Caki2 (cell line): ENCODE measurements at regions not wholly inside any gene's neighbourhood (a gene's known extent, or its start where the extent isn't known, plus 50 kb on each side); places are given as distances from the start of the nearest gene placed in this dataset.
"Not testable (repeated sequence)": the region's sequence is repeated elsewhere in the genome, so short reads cannot be mapped to it uniquely, and the experiment has no call there.

ENCODE experiments used
- DNase-seq: peaks from one replicate; pipeline ENCODE4 v3.0.0-alpha.2; 2015; ENCODE audit warnings: low read depth
- in situ Hi-C: cut with HindIII; loops from 2 replicates; pipeline ENCODE4 v1.10.0; 2016; ENCODE audit warnings: low sequenced_read_pairs, low pct_unique_long_range_greater_than_20kb, mixed read lengths

DNA sequence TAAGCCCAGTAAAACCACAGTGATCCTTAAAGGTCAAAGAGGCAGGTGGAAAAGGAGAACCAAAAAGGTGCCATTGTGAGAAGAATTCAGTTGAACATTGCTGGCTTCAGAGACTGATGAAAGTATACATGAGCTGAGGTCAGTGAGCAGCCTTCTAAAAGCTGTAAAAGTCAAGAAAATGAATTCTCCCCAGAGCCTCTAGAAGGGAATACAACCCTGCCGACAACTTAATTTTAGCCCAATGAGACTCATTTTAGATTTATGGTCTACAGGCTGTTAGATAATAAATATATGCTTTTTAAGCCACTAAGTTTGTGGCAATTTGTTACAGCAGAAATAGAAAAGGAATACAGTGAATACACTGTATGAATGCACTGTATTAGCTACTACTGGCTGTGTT is 911.4 kb downstream of the TRIB2 start:
- DNase-seq = no peak
- in situ Hi-C loops = no loop called here

DNA sequence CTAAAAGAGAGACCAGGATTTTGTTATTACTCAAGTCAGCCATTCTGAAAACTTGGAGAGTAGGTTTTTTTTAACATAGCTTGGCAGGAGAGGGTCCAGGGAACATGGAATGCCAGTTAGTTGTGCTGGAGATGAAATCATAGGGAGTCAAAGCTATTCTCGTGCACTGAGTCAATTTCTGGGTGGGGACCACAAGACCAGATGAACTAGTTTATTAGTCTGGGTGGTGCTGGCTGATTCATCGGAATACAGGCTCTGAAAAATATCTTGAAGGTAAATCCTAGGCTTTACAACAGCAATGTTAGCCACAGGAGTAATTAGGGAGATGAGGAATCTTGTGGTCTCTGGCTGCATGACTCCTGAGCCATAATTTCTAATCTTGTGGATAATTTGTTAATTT is 921.4 kb downstream of the TRIB2 start:
- in situ Hi-C loops = no loop called here
- no peak for DNase-seq

DNA sequence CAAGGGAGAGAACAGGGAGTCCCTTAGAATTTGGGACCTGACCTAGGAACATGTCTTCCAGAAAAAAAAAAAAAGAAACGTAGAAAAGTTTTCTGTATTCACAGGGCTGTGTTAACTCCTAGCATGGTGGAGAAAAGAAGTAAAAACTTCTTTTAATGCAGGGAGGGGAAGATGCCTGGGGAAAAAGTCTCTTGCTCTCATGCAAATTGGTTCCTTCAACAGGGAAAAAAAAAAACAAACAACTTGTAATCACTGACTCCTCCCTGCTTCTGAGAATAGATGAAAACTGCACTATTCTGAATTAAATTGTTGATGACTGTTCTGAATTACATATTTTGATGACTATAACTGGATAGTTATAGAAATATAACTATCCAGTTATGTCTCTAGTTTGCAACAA is 933.2 kb downstream of the TRIB2 start:
- DNase-seq = no peak
- in situ Hi-C loops = no loop called here

DNA sequence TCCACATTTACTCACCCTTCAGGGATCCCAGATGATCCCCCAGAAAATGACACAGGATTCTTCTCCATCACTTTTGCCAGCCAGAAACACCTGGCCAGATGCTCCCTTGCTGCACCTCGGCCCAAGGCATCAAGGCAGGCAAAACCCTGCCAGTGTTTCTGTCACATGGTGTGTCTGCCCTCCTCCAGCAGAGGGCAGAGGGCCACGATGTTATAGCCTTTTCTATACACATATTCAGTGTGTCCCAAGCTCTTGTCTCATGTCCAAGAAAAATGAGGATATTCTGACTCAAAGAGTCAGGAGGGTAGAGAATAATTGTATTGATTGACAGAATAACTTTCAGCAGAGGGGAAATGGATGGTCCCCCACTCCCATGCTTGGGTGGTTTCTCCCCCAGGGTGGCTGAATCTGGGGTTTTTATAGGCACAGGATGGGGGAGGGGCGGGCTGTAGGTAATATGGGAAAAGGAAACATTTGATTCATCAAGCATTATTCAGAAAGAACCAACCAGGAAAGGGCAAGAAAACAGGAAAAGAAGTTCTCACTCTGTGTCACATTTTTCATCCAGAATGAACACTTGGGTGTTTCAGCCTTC is 933.9 kb downstream of the TRIB2 start:
- peak; percentile 13 for DNase-seq
- in situ Hi-C loops = no loop called here

DNA sequence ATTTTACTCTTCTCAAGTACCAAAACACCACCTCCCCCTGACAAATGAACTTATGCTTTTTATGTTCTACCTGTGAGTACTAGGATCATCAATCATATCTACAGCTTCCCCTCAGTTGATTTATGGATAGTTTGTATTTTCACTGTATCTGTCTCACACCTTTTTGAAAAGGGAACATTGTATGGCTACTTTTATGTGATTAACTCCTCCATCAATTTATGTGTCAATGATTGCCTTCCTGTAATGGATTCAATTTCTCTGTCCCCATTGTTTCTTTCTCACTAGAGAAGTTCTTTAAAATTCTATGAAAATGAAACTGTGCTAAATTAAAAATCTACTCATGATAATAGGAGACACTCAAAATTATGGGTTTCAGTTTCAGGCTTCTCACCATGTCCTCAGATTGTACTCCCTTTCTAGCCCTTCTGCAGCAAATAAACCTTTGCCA is 935.0 kb downstream of the TRIB2 start:
- no peak for DNase-seq
- in situ Hi-C loops = no loop called here

DNA sequence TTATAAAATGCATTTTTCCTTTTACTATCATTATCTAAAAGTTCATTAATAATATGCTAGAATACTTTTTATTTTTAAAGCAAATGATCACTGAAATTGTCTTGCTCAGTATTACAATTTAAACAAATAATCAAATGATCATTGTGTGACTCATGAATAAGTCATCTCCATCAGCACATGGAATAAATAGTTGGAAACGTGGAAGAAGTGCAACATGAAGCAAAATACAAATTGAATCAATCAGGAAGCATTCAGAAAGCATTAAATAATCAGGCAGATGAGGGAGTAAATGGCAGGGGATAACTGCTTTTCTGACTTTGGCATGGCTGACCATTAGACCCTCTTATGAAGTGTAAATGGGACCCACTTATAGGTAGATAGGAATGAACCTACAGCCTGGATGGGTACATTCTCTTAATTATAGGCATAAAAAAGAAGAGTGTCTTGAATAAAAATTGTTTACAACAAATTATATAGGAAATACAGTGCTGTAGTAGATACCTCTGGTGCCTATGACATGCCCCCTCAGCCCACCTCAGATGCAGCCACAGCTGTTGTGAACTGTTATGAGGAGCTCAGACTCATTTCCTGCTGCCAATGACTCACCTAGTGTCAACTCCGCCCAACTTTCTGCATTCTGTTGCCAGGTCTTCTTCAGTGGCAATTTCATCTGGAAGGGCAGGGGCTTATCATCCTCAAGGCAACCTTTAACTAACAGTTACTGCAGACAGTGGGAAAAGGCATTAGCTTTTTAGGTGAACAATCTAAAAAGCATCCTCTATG is 936.0 kb downstream of the TRIB2 start:
- DNase-seq = peak; percentile 23
- in situ Hi-C loops = no loop called here

DNA sequence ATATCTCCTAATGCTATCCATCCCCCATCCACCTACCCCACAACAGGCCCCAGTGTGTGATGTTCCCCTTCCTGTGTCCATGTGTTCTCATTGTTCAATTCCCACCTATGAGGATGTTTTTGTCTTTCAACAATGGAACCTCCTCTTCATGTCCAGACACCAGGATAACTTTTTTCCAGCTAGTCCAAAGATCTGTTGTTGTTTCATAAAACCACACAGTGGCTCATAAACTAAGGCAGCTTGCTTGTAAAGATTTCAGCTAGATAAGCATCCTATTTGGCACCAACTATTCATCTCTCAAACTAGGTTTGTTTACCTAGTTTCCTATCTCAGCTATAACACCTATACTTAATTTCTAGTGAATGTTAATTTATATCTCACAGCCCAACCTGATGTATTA is 937.7 kb downstream of the TRIB2 start:
- in situ Hi-C loops = no loop called here
- no peak for DNase-seq

DNA sequence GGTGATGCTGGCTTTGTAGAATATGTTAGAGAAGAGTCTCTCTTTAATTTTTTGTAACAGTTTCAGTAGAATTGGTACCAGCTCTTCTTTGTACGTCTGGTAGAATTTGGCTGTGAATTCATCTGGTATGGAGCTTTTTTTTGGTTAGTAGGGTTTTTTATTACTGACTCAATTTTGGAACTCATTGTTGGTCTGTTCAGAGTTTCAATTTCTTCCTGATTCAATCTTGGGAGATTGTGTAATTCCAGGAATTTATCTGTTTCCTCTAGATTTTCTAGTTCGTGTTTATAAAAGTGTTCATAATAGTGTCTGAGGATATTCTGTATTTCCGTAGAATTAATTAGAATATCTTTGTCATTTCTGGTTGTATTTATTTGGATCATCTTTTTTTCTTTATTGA is 943.5 kb downstream of the TRIB2 start:
- no peak for DNase-seq
- in situ Hi-C loops = no loop called here

DNA sequence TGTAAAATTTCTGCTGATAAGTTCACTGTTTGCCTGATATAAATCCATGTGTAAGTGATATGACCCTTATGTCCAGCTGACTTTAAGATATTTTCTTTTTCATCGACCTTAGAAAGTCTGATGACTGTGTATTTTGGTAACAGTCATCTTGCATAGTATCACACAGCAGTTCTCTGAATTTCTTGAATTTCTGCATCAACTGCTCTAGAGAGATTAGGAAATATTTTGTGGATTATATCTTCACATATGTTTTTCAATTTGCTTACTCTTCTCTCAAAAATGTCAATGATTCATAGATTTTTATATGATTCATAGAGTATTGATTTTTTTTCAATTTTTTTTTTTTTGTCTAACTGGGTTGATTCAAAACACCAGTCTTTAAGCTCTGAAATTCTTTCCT is 945.3 kb downstream of the TRIB2 start:
- no peak for DNase-seq
- in situ Hi-C loops = no loop called here

DNA sequence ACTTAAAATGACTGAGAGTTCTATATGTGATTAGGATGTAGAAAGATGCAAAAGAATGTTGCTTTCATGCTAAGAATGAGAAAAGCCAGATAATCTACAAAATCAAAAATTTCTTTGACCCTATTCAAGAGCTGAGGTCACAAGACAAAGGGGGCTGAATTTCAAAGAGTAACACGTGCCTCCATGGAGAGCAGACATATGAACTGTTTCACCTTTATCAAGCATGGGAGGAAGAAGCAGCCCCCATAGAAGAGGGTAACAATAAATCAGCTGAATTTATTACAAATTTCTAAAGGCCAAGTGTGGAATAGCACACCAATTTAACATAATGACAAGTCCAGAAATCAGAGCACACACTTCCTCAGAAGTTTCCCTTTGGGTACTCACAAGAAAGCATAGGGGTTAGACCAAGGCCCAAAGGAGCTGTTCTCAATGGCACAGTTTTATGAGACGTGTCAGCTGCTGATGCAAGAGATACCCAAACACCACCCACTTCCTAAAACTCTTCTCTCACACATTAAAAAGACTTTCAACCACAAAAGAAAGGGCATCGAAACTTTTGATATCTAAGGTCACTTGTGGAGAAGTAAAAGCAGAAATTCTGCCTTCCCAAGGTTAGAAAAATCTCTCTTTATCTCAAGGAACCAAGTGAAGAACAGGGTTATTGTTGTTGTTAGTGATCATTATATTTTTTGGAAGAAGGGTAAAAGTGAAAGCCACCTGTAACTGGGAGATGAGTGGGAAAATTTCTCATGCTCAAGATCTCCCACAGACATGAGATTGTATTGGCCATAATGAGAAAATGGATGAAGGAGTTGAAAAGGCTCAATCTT is 950.1 kb downstream of the TRIB2 start:
- in situ Hi-C loops = no loop called here
- DNase-seq = no peak

DNA sequence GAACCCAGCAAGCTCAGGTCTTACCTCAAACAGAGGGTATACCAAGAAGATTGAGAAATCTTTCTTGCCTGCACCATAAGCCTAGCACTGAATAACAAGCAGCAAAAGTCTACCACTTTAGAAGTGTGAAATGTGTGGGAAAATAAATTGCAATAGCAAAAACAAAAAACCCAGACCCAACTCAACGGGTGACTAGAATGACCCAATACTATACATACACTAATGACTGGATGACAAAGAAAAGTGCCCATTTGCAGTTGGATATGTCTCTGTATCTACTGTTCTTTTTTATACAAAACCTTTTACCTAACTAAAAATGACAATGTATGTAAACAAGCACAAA is 950.6 kb downstream of the TRIB2 start:
- no peak for DNase-seq

DNA sequence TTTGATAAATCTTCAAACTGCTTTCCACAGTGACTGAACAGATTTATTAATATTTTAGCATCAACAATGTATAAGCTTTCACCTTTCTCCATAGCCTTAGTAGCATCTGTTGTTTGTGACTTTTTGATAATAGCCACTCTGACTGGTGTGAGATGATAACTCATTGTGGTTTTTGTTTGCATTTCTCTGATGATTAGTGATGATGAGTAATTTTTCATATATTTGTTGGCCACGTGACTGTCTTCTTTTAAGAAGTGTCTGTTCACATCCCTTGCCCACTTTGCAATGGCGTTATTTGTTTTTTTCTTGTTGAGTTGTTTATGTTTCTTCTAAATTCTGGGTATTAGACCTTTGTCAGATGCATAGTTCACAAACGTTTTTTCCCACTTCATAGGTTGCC is 952.9 kb downstream of the TRIB2 start:
- in situ Hi-C loops = no loop called here

More for the DNA sequence above, 950.6 kb downstream of the TRIB2 start:
- in situ Hi-C loops = no loop called here

DNA sequence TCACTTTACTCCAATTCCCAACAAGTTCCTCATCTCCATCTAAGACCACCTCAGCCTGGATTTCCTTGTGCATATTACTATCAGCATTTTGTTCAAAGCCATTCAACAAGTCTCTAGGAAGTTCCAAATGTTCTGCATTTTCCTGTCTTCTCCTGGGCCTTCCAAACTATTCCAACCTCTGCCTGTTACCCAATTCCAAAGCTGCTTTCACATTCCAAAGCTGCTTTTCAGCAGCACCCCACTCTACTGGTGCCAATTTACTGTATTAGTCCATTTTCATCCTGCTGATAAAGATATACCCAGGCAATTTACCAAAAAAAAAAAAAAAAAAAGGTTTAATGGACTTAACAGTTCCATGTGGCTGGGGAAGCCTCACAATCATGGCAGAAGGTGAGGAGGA is 957.1 kb downstream of the TRIB2 start:
- DNase-seq, in situ Hi-C loops: not testable (repeated sequence)

More for the DNA sequence above, 952.9 kb downstream of the TRIB2 start:
- no peak for DNase-seq

DNA sequence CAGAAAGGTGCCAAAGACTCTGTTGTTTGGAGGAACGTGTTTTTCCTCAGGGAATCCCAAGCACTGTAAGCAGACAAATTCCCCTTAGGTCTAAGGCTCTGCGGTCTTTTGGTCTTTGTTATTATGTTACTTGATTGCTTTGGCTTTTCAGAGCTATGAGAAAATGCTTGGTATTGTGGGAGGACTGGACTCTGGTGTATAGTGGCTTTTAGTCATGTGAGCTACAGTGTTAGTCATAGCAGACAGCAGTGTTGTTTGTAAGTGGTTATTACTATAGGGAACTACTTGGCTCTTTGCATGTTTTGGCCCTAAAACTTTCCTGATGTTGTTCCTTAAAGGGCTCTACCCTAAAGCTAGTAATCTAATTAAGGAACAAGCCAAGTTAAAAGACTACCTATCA is 956.2 kb upstream of the LRATD1 start:
- DNase-seq = no peak
- in situ Hi-C loops = no loop called here

DNA sequence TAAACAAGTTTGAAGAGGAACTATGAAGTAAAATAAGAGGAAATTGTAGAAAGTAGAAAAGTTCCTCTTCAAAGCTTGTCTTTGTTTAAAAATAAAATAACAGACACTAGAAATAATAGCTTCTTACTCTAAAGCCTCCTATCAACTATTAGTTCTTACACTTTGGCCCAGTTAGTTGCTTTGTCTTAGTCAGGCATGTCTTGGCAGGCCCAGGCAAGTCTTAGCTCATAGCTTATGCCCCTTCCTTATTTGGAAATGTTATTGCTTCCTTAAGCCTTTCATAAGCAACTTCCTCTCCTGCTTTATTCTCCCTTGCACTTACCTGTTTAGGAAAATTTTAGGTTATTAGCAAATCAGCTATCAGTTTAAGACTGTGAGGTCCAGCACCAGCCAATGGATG is 950.6 kb upstream of the LRATD1 start:
- no peak for DNase-seq
- in situ Hi-C loops = no loop called here

DNA sequence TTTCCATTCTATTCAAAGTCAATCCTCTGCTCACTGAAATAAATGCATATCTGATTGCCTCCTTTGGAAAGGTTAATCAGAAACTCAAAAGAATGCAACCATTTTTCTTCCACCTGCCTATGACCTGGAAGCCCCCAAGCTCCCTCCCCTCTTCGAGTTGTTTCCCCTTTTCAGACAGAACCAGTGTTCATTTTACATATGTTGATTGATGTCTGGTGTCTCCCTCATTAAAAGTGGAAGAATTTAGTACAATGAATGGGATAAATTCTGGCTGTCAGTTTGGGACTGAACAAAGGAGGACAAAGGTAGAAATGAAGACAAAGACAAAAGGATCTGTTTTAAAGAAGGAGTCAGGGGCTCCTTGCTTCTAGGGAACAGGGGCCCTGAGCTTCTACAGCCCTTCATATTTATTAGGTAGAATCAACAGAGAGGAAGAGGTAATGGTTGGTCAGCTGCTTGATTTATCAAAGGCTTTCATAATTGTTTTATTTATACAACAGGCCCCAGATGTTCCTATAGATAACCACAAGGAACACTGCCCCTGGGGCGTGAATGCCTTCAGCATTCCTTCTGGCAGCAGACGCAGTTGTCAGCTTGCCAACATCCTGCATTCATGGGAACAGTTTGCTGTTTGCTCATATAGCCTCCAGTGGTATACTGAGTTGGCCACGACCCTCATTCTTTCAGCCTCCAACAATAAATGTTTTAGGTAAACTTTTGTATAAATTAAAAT is 949.8 kb upstream of the LRATD1 start:
- in situ Hi-C loops = no loop called here
- peak; percentile 17 for DNase-seq

DNA sequence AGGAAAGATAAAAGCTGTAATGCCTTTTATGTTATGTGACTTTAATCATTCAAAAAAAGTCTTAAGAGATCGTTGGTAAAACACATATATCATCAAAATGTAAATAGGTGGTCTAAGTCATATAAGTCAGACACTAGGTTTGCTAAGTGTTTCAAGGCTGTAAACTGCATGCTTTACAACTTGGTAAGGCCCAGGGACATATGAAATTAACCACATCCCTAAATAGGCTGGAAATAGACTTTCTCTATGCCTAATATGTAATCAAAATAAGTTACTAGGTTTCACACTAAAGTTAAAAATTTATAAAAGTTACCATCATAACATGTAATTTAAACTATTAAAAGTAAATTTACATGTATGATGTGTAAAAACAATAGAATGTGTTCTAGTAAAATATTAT is 946.3 kb upstream of the LRATD1 start:
- DNase-seq = no peak
- in situ Hi-C loops = no loop called here

DNA sequence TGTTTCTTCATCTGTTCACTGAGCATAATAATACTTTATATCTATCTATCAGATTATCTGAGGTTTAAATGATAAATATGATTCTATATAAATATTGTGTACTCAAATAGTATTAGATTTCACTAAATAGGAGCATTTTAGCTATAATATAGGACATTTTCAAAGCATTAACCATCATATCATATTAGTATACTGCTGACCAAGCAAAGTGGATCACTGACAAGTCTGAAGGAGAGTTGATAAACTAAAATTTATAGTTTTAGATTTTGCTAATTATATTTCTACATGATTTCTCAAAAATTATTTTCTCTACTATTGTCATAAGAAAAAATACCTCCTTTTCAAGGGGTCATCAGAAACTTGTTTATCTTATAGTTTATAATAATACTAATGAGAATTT is 937.8 kb upstream of the LRATD1 start:
- in situ Hi-C loops = no loop called here
- DNase-seq = no peak

DNA sequence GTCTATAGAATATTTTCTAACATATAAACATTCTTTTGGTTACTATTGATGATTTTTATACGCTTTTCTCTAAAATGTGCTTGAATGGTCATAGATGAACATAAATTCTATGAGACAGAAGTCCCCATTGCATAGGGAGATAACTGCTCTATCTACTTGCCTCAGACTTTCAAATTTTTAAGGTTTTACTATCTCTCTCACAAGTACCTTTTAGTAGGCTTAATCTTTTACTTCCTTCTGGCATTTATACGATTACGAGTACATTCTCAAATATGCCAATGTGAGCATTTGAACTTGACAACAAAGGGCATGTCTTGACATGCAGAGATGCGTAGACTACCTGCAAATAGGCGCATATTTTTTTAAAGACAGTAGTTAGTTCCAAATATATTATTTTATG is 935.9 kb upstream of the LRATD1 start:
- DNase-seq = no peak
- in situ Hi-C loops = no loop called here
